Loucy (cell line): ENCODE measurements at regions not wholly inside any gene's neighbourhood (a gene's known extent, or its start where the extent isn't known, plus 50 kb on each side); places are given as distances from the start of the nearest gene placed in this dataset.
"Not testable (repeated sequence)": the region's sequence is repeated elsewhere in the genome, so short reads cannot be mapped to it uniquely, and the experiment has no call there.

ENCODE experiments used
- EZH2phosphoT487 ChIP-seq: fragments of 200-600 bp; IDR thresholded peaks from 2 replicates; pipeline ENCODE4 v1.6.1; 2018; ENCODE audit warnings: antibody characterized with exemption, mild to moderate bottlenecking, moderate library complexity, borderline replicate concordance
- TF ChIP-seq, protein P1 (sequence below): fragments of 200-600 bp; sonication (generic); conservative IDR thresholded peaks from 2 replicates; pipeline ENCODE4 v1.5.1; 2014; ENCODE audit warnings: mild to moderate bottlenecking, antibody characterized with exemption, low read length

DNA sequence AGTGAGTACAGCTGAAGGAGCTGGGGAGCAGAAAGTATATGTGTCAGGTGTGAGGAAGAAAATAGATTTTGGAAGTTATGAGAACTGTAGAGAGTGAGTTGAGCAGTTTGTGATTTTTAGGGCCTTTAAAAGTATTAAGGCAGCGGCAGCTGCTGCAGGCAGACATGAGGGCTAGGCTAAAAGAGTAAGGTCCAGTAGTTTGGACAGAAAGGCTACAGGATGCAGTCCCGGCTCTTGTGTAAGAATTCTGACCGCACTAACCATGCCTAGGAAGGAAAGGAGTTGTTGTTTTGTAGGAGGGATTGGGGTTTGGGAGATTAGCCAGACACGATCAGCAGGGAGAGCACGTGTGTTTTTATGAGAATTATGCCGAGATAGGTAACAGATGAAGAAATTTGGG lies 1144.9 kb downstream of the SORCS1 start:
- TF ChIP-seq, protein P1, sequence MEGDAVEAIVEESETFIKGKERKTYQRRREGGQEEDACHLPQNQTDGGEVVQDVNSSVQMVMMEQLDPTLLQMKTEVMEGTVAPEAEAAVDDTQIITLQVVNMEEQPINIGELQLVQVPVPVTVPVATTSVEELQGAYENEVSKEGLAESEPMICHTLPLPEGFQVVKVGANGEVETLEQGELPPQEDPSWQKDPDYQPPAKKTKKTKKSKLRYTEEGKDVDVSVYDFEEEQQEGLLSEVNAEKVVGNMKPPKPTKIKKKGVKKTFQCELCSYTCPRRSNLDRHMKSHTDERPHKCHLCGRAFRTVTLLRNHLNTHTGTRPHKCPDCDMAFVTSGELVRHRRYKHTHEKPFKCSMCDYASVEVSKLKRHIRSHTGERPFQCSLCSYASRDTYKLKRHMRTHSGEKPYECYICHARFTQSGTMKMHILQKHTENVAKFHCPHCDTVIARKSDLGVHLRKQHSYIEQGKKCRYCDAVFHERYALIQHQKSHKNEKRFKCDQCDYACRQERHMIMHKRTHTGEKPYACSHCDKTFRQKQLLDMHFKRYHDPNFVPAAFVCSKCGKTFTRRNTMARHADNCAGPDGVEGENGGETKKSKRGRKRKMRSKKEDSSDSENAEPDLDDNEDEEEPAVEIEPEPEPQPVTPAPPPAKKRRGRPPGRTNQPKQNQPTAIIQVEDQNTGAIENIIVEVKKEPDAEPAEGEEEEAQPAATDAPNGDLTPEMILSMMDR = not testable (repeated sequence)
- not testable (repeated sequence) for TF ChIP-seq EZH2phosphoT487
